ENCODE measurements at regions not wholly inside any gene's neighbourhood (a gene's known extent, or its start where the extent isn't known, plus 50 kb on each side); places are given as distances from the start of the nearest gene placed in this dataset.
A peak's percentile ranks its signal among the peaks of the same experiment; 100 is the strongest.
"Not testable (repeated sequence)": the region's sequence is repeated elsewhere in the genome, so short reads cannot be mapped to it uniquely, and the experiment has no call there.

DNA sequence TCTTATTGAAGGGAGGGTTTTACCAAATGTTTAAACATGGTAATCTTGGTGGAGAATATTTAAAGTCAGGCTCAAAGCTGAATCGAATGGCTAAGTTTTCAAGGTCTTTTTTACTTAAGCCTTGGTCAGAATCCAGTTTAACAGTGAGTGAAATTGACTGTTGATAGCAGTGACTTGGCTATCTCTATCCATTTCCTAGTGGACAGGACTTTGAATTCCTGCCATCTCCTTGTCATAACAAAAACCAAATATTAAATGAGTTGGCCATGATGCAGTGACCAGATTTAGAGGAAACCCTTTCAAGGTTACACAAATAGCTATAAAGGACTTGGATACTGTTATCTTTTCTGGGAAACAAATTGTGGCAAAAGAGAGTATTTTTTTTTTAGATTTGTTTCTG, 92.0 kb downstream of the JRKL start:
- no peak for TF ChIP-seq JUND (IDR thresholded peaks at IDR 0.05; ENCODE audit: low read depth)

DNA sequence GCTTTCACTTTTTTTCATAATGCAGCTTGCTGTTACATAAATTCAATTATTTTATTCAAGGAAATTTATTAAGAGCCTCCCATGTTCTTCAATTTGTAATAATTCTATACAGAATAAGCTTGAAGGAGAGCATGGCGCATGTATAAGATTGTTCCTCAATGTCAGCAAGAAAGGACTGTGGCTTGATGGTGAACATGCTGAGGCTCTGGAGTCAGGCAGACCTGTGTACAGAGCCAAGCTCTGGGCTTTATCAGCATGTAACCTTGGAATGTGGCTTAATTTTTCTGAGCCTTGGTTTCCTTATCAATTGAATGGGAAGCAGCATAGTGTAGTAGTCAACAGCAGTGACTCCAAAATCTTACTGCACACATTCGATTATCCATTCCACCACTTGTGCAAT, 92.4 kb downstream of the JRKL start:
- no peak for TF ChIP-seq JUND (IDR thresholded peaks at IDR 0.05; ENCODE audit: low read depth)
- DNase-seq (ENCODE audit: low read depth in 1 of 2, low spot score in 1 of 2) = no peak
- in situ Hi-C loops (cut with HindIII; ENCODE audit: low pct_unique_long_range_greater_than_20kb, low sequenced_read_pairs) = no loop called here

More for the DNA sequence above, 92.0 kb downstream of the JRKL start:
- in situ Hi-C loops (cut with HindIII; ENCODE audit: low pct_unique_long_range_greater_than_20kb, low sequenced_read_pairs) = no loop called here
- DNase-seq (ENCODE audit: low read depth in 1 of 2, low spot score in 1 of 2) = no peak

DNA sequence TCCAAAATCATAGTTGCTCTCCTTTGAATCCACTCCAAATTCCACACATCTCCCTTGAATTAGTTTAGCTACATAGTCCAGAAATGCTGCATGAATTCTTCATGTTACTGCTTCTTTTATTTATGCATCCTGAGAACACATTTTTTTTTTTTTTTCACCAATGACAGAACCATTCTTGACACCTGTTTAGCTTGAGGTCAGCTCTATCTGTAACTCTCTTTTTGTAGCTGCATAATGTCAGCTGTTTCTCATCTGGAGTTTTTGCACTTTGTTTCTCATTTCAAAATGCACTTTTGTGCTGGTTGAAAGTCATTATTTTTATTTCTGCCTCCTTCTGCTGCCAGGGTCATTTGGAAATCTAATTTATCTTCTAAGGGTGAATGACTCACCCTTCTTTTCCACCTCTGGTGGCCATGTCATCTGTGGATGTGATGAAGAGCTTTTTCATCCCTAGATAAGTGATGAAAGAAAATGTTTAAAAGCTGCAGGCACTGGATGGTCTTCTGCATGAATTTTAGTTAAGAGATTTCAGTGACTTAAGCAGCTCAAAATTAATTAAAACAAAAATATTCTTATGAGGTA, 93.7 kb downstream of the JRKL start:
- no peak for DNase-seq (ENCODE audit: low read depth in 1 of 2, low spot score in 1 of 2)
- TF ChIP-seq JUND (IDR thresholded peaks at IDR 0.05; ENCODE audit: low read depth) = no peak

DNA sequence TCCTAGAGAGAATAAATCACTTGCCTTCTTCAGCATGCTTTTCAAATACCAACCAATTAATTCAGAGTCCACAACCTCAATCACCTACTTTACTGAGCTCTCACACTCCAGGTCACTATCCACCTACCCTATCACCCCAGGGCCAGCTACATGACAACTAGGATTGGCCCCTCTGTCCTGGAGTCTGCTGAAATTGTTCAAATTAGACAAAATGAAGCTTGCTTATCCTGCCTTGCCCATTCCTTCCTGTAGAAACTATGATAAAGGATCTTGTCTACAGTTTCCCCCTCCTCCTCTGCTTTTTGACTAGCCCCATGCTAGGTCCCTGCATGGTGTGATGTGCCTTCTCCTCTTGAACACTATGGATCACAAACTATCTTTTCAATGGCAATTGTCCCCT, 94.5 kb downstream of the JRKL start:
- in situ Hi-C loops (cut with HindIII; ENCODE audit: low pct_unique_long_range_greater_than_20kb, low sequenced_read_pairs) = no loop called here

More for the DNA sequence above, 93.7 kb downstream of the JRKL start:
- in situ Hi-C loops (cut with HindIII; ENCODE audit: low pct_unique_long_range_greater_than_20kb, low sequenced_read_pairs) = no loop called here

GRCh38 chr11:96486890-96487611, 97.2 kb downstream of the JRKL start:
- DNase-seq (ENCODE audit: low read depth in 1 of 2, low spot score in 1 of 2) = peak in 1 of 2 experiments; percentile 86
- in situ Hi-C loops (cut with HindIII; ENCODE audit: low pct_unique_long_range_greater_than_20kb, low sequenced_read_pairs) = no loop called here

More for the DNA sequence above, 94.5 kb downstream of the JRKL start:
- DNase-seq (ENCODE audit: low read depth in 1 of 2, low spot score in 1 of 2) = no peak
- no peak for TF ChIP-seq JUND (IDR thresholded peaks at IDR 0.05; ENCODE audit: low read depth)

GRCh38 chr11:96488911-96489310, 99.1 kb downstream of the JRKL start:
- in situ Hi-C loops (cut with HindIII; ENCODE audit: low pct_unique_long_range_greater_than_20kb, low sequenced_read_pairs); DNase-seq (ENCODE audit: low read depth in 1 of 2, low spot score in 1 of 2): not testable (repeated sequence)

More at GRCh38 chr11:96486890-96487611, 97.2 kb downstream of the JRKL start:
- no peak for TF ChIP-seq JUND (IDR thresholded peaks at IDR 0.05; ENCODE audit: low read depth)

DNA sequence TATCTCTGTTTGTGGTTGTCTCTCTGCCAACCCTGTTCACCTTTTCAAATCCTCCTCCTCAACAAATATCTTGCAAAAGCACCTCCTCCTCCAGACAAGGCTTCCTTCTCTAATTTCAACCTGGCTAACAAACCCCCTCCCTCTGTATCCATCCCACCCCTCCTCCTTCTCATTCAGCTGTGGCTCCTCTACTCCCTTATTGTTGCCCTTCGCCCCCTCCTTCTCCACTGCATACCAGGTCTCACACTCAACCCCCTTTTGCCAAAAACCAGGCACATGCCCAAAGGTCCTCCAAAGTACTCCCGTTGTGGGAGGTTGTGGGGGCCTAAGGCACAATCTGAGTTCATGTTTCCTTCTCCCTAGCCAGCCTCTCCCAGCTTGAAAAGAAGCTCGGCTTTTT, 110.6 kb downstream of the JRKL start:
- DNase-seq (ENCODE audit: low read depth in 1 of 2, low spot score in 1 of 2) = no peak
- in situ Hi-C loops (cut with HindIII; ENCODE audit: low pct_unique_long_range_greater_than_20kb, low sequenced_read_pairs) = no loop called here
- TF ChIP-seq JUND (IDR thresholded peaks at IDR 0.05; ENCODE audit: low read depth) = no peak

DNA sequence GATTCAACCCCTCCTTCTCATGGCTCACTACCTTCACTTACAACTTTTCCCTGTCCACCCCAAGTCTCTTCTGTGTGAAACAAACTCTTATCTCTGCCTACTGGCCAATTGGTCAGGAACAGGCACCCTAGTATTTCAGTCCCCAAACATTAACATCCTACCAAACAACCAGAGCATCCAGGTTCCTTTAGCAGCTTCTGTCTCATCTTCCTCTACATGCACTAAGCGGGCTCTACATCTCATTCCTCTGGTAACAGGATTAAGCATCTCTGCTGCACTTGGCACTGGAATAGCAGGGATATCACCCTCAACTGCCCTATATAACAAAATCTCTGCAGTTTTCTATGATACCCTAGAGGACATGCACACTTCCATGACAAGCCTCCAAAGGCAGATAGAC, 116.2 kb downstream of the JRKL start:
- no peak for TF ChIP-seq JUND (IDR thresholded peaks at IDR 0.05; ENCODE audit: low read depth)
- DNase-seq (ENCODE audit: low read depth in 1 of 2, low spot score in 1 of 2) = no peak
- in situ Hi-C loops (cut with HindIII; ENCODE audit: low pct_unique_long_range_greater_than_20kb, low sequenced_read_pairs) = no loop called here

DNA sequence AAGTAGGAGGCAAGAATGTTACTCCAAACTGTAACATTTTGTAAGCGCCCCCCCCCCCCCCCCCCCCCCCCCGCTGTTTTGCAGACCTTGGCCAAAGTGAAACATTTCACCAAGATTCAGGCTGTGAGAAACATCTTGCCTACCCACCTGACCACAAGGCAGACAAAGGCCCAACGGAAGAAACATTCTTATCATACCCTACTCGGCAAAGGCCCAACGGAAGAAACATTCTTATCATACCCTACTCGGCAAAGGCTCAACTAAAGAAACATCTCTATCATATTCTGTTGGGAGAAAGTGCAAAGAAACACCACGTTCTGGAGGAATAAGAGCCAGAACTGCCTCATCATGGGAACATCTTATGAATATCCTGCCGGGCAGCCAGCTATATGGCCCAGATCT, 117.1 kb downstream of the JRKL start:
- in situ Hi-C loops (cut with HindIII; ENCODE audit: low pct_unique_long_range_greater_than_20kb, low sequenced_read_pairs) = no loop called here
- no peak for TF ChIP-seq JUND (IDR thresholded peaks at IDR 0.05; ENCODE audit: low read depth)
- no peak for DNase-seq (ENCODE audit: low read depth in 1 of 2, low spot score in 1 of 2)

DNA sequence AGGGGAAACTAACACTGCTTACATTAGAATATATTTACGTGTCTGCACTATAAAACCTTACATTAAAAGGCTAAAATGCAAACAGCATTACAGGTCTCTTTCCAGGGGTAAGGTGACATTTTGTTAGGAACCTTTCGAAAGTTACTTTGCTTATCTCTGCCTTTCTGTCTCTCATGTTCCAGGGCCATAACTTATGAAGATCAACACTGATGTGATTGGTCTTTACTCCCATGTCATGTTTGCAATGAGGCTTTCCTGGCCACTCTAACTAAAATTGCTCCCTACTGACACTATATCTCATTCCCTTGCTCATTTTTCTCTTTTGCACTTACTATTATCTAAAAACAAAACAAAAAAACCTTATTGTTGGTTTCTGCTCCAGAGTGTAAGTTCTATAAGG, 119.0 kb downstream of the JRKL start:
- no peak for TF ChIP-seq JUND (IDR thresholded peaks at IDR 0.05; ENCODE audit: low read depth)
- DNase-seq (ENCODE audit: low read depth in 1 of 2, low spot score in 1 of 2) = no peak
- in situ Hi-C loops (cut with HindIII; ENCODE audit: low pct_unique_long_range_greater_than_20kb, low sequenced_read_pairs) = no loop called here

- in situ Hi-C loops (cut with HindIII; ENCODE audit: low pct_unique_long_range_greater_than_20kb, low sequenced_read_pairs) = no loop called here
- no peak for DNase-seq (ENCODE audit: low read depth in 1 of 2, low spot score in 1 of 2)
- TF ChIP-seq JUND (IDR thresholded peaks at IDR 0.05; ENCODE audit: low read depth) = no peak
These were observed 131.1 kb downstream of the JRKL start for GRCh38 chr11:96520939-96521338.

DNA sequence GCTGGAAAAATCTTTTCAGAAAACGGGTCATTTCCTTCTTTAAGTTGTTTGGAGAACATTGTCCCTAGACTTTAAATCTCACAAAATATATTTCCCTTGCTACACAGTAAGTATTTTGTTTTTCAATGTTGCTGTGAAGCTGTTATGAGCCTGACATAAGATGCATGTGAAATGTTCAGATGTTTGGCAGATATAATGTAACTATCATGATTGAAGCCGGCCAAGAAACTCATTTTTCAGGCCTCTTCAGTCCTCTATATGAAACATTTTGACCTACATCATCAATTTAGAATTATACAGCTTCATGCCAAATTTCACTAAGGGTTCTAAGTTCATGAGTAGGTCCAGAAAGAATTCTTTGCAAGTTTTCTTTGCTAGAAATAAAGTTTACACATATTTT, 133.8 kb downstream of the JRKL start:
- in situ Hi-C loops (cut with HindIII; ENCODE audit: low pct_unique_long_range_greater_than_20kb, low sequenced_read_pairs) = no loop called here
- TF ChIP-seq JUND (IDR thresholded peaks at IDR 0.05; ENCODE audit: low read depth) = no peak
- DNase-seq (ENCODE audit: low read depth in 1 of 2, low spot score in 1 of 2) = no peak

DNA sequence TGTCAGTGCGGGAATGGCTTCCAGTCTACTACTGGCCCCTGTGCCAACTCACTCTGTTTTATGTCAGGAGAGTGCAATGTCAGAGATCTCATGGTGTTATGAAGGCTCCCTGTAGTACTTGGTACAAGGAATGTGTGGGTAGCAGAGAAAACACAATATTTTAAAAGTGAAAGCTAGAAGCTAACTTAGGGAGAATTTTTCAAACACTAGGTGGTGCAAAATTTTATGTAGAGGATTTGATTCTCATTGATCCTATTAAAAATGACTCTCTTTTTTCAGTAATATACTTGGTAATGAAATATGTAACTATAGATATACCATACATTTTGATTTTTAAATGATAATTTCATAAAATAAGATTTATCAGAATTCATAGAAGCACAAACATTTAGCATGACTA, 134.7 kb downstream of the JRKL start:
- no peak for TF ChIP-seq JUND (IDR thresholded peaks at IDR 0.05; ENCODE audit: low read depth)
- no peak for DNase-seq (ENCODE audit: low read depth in 1 of 2, low spot score in 1 of 2)
- in situ Hi-C loops (cut with HindIII; ENCODE audit: low pct_unique_long_range_greater_than_20kb, low sequenced_read_pairs) = no loop called here

DNA sequence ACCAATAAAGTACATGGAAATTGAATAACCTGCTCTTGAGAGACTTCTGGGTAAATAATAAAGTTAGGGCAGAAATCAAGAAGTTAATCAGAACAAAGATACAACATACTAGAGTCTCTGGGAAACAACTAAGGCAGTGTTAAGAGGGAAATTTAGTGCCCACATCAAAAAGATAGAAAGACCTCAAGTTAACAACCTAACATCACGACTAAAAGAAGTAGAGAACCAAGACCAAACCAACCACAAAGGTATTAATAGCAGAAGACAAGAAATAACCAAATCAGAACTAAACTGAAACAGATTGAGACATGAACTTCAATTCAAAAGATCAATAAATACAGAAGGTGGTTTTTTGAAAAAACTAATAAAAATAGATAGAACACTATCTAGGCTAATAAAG, 140.7 kb downstream of the JRKL start:
- TF ChIP-seq JUND (IDR thresholded peaks at IDR 0.05; ENCODE audit: low read depth) = no peak
- DNase-seq (ENCODE audit: low read depth in 1 of 2, low spot score in 1 of 2) = no peak
- in situ Hi-C loops (cut with HindIII; ENCODE audit: low pct_unique_long_range_greater_than_20kb, low sequenced_read_pairs) = no loop called here

Measured in T47D (cell line).